ENCODE measurements at regions not wholly inside any gene's neighbourhood (a gene's known extent, or its start where the extent isn't known, plus 50 kb on each side); places are given as distances from the start of the nearest gene placed in this dataset.

- TF ChIP-seq CREB1 (IDR thresholded peaks at IDR 0.05; ENCODE audit: low read depth) (no peak), RAD21 (IDR thresholded peaks at IDR 0.05; ENCODE audit: low read depth) (no peak), YY1 (IDR thresholded peaks at IDR 0.05; ENCODE audit: low read depth) (no peak)
These were observed 202.8 kb downstream of the NMUR2 start for GRCh38 chr5:152202321-152202720.

- TF ChIP-seq FOXM1 (IDR thresholded peaks at IDR 0.05; ENCODE audit: borderline replicate concordance, low read depth) (no peak), EGR1 (IDR thresholded peaks at IDR 0.05) (no peak), TEAD4 (IDR thresholded peaks at IDR 0.05) (no peak), CEBPB (IDR thresholded peaks at IDR 0.05) (no peak)
These were observed 211.5 kb downstream of the NMUR2 start for GRCh38 chr5:152193391-152194107.

- TF ChIP-seq CREB1 (IDR thresholded peaks at IDR 0.05; ENCODE audit: low read depth) (no peak), EGR1 (IDR thresholded peaks at IDR 0.05) (no peak), TAF1 (IDR thresholded peaks at IDR 0.05; ENCODE audit: low read depth) (no peak), EP300 (IDR thresholded peaks at IDR 0.05; ENCODE audit: borderline replicate concordance) (no peak), YY1 (IDR thresholded peaks at IDR 0.05; ENCODE audit: low read depth) (no peak), NFIC (IDR thresholded peaks at IDR 0.05) (no peak), FOXM1 (IDR thresholded peaks at IDR 0.05; ENCODE audit: borderline replicate concordance, low read depth) (no peak), RAD21 (IDR thresholded peaks at IDR 0.05; ENCODE audit: low read depth) (no peak), ZBTB7A (IDR thresholded peaks at IDR 0.05; ENCODE audit: low read depth) (no peak), REST (IDR thresholded peaks at IDR 0.05; ENCODE audit: low read depth) (no peak), TEAD4 (IDR thresholded peaks at IDR 0.05) (no peak), MAX (IDR thresholded peaks at IDR 0.05) (no peak), CEBPB (IDR thresholded peaks at IDR 0.05) (no peak), TCF12 (IDR thresholded peaks at IDR 0.05; ENCODE audit: low read depth) (no peak), USF1 (IDR thresholded peaks at IDR 0.05) (no peak)
These were observed 216.8 kb downstream of the NMUR2 start for GRCh38 chr5:152188251-152188650.

GRCh38 chr5:152187668-152188067, 217.4 kb downstream of the NMUR2 start:
- TF ChIP-seq EGR1 (IDR thresholded peaks at IDR 0.05) (no peak), MAX (IDR thresholded peaks at IDR 0.05) (no peak), TCF12 (IDR thresholded peaks at IDR 0.05; ENCODE audit: low read depth) (no peak), TEAD4 (IDR thresholded peaks at IDR 0.05) (no peak), CEBPB (IDR thresholded peaks at IDR 0.05) (no peak), REST (IDR thresholded peaks at IDR 0.05; ENCODE audit: low read depth) (no peak), YY1 (IDR thresholded peaks at IDR 0.05; ENCODE audit: low read depth) (no peak), TAF1 (IDR thresholded peaks at IDR 0.05; ENCODE audit: low read depth) (no peak), ZBTB7A (IDR thresholded peaks at IDR 0.05; ENCODE audit: low read depth) (no peak), EP300 (IDR thresholded peaks at IDR 0.05; ENCODE audit: borderline replicate concordance) (no peak), FOXM1 (IDR thresholded peaks at IDR 0.05; ENCODE audit: borderline replicate concordance, low read depth) (no peak), USF1 (IDR thresholded peaks at IDR 0.05) (no peak), NFIC (IDR thresholded peaks at IDR 0.05) (no peak)

GRCh38 chr5:152185547-152186245, 219.4 kb downstream of the NMUR2 start:
- no peak for TF ChIP-seq EP300 (IDR thresholded peaks at IDR 0.05; ENCODE audit: borderline replicate concordance)
- no peak for TF ChIP-seq NFIC (IDR thresholded peaks at IDR 0.05)
- TF ChIP-seq TCF12 (IDR thresholded peaks at IDR 0.05; ENCODE audit: low read depth): no peak
- TF ChIP-seq REST (IDR thresholded peaks at IDR 0.05; ENCODE audit: low read depth): no peak
- no peak for TF ChIP-seq ZBTB7A (IDR thresholded peaks at IDR 0.05; ENCODE audit: low read depth)
- no peak for TF ChIP-seq MAX (IDR thresholded peaks at IDR 0.05)
- TF ChIP-seq TEAD4 (IDR thresholded peaks at IDR 0.05): no peak
- TF ChIP-seq CEBPB (IDR thresholded peaks at IDR 0.05): no peak
- no peak for TF ChIP-seq RAD21 (IDR thresholded peaks at IDR 0.05; ENCODE audit: low read depth)
- TF ChIP-seq CREB1 (IDR thresholded peaks at IDR 0.05; ENCODE audit: low read depth): no peak
- no peak for TF ChIP-seq FOXM1 (IDR thresholded peaks at IDR 0.05; ENCODE audit: borderline replicate concordance, low read depth)
- TF ChIP-seq EGR1 (IDR thresholded peaks at IDR 0.05): no peak
- no peak for TF ChIP-seq USF1 (IDR thresholded peaks at IDR 0.05)
- TF ChIP-seq TAF1 (IDR thresholded peaks at IDR 0.05; ENCODE audit: low read depth): no peak
- TF ChIP-seq YY1 (IDR thresholded peaks at IDR 0.05; ENCODE audit: low read depth): no peak

Measured in Ishikawa (cell line).